ENCODE measurements at regions not wholly inside any gene's neighbourhood (a gene's known extent, or its start where the extent isn't known, plus 50 kb on each side); places are given as distances from the start of the nearest gene placed in this dataset.
"Not testable (repeated sequence)": the region's sequence is repeated elsewhere in the genome, so short reads cannot be mapped to it uniquely, and the experiment has no call there.

GRCh38 chr11:91156041-91156440, 933.2 kb upstream of the CHORDC1 start:
- DNase-seq (ENCODE audit: low spot score) = no peak

DNA sequence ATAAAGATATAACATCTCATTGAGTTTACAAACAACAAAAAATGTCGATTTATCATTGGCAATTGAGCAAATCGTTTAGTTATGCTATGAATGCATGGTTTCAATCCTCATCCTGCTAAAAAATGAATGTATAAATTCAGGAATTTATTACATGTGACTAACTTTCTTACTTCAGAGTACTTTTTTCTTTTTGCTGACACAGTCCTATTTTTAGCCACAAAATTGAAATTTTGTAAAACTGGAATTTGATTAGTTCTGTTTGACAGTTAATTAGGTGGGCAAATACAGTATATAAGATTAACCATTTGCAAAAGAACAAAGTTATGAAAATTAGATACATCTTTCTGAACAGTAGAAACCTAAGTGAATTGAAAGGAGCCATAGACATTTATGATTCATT, 925.0 kb upstream of the CHORDC1 start:
- no peak for DNase-seq (ENCODE audit: low spot score)

GRCh38 chr11:91141655-91142054, 918.8 kb upstream of the CHORDC1 start:
- no peak for DNase-seq (ENCODE audit: low spot score)

DNA sequence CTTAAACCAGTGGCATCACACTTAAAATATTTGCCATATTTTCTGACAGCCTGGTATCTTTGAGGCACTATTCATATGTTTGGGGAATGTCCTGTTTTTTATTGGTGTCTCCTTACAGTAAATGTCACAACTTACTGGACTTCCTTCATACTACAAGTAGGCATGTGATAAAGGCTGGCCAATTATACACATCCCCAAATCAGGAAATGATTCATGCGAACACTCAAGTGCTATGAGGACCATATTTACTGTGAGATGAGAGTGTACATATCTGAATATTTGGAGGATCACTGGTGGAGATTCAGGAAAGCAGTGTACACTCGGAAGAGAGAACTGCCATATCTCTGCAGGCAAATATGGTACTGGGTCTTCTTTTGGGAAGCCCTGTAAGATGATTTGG, 913.8 kb upstream of the CHORDC1 start:
- no peak for DNase-seq (ENCODE audit: low spot score)

GRCh38 chr11:91133361-91133760, 910.5 kb upstream of the CHORDC1 start:
- no peak for DNase-seq (ENCODE audit: low spot score)

- no peak for DNase-seq (ENCODE audit: low spot score)
Observed at GRCh38 chr11:91129596-91129995, 906.7 kb upstream of the CHORDC1 start.

GRCh38 chr11:91124363-91124762, 901.5 kb upstream of the CHORDC1 start:
- no peak for DNase-seq (ENCODE audit: low spot score)

DNA sequence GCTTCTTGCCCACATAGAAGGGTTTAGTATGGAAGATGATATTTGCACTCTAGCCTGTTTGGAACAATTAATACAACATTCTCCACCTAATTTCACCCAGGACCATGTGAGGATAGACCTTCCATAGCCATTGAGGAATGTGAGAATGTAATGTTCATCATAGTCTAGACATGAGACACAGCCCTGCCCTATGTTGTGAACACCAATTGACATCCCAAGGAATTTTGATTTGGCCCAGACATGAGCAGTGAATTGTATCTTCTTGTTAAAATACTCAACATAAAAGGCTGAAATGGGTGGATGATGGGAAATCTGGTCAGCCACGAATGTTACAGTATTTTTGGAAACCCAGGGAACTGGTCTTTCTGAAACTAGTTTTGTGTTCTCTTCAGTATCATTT, 892.3 kb upstream of the CHORDC1 start:
- DNase-seq (ENCODE audit: low spot score) = no peak

DNA sequence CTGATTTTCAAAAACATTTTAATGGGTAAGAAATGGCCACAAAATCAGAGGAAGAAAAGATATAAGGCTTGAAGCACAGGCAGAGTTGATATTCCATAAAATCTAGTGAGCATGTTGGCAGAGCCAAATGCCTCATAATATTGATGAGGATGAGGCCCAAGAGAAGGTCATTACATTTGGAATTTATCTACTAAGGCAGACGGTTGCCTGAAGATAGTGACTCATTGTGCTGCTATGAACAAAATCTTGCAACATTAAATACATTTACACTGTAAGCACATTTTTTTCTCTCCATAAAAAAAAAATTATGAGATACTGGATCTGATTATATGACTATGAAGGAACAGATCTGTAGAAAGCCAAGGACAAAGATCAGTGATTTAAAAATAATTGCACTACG, 881.4 kb upstream of the CHORDC1 start:
- no peak for DNase-seq (ENCODE audit: low spot score)

DNA sequence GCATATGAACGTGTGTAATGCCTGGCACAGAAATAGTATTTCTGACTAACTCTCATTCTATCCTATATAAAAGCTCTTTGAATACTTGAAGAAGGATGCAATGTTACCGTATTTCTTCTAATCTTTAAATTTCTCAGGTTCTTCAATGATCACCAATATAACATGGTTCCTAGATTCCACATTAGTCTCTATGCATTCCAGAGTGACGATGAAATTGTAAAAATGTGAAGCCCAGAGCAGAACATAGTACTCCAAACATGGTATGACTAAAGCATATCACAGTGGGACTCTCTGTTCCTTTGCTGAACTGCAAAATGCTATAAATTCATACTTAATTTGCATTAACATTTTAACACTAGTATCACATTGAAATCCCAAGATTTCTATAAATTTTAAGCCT, 877.6 kb upstream of the CHORDC1 start:
- DNase-seq (ENCODE audit: low spot score) = no peak

GRCh38 chr11:91097083-91097482, 874.2 kb upstream of the CHORDC1 start:
- no peak for DNase-seq (ENCODE audit: low spot score)

DNA sequence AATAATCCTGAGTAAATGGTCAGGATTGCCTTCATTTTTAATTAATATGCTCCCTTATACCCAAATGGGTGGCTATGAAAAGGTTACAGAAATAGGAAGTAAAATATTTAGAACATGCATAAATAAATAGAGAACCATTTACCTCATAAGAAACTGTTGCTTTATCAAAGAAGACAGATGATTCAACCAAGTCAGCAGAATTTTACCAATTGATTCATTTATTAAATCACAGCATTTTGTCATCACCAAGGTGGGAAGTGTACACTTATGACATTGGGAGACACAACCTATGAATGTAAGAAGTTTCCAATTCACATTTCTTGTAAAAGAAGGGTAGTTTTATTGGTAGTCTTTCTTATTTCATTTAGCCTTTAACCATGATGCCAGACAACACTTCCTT, 870.3 kb upstream of the CHORDC1 start:
- DNase-seq (ENCODE audit: low spot score) = no peak

GRCh38 chr11:91091563-91091962, 868.7 kb upstream of the CHORDC1 start:
- no peak for DNase-seq (ENCODE audit: low spot score)

GRCh38 chr11:91086028-91086427, 863.2 kb upstream of the CHORDC1 start:
- no peak for DNase-seq (ENCODE audit: low spot score)

DNA sequence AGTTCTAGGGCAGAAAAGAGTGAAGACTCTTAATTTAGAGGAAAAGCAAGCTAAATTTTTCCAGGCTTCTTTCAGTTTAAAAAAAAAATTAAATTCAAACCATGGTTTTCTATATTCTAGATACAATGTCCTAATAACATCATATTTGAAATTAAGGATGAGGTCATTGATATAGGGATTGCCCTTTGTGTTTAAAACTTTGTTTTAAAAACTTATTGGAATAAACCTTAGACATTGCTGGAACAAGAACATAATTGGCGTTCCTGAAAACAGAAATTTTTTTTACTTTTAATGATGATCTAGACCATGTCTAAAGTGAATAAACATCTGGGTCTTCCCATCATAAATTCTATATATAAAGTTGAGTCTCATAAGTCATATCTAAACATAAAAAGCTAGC, 859.4 kb upstream of the CHORDC1 start:
- no peak for DNase-seq (ENCODE audit: low spot score)

DNA sequence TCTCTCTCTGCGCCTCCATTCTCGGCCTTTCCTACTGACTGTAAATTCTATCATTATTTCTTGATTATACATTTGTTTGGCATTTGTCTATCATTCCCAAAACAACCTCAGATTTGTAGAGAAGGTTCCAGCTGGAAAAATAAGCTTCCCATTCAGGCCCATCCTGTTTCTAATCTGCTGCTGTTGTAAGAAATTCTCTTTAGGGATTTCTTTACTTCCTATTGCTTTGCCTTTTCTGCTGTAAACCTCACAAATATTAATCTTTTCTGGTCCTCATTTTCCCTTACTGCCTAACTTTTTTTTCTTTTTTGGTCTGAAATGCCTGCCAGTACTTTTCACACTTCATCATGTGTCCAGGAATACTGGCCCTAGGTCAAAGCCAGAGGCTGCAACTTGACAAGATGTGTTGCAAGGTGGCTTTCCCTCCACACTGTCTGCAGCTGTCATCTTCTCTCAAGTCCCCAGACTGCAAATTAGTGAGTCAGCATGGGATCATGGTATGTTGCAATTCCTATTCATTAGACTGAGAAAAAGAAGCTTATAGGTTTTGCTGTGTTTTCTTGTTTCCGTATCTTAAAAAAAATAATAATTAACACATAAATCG, 858.7 kb upstream of the CHORDC1 start:
- no peak for DNase-seq (ENCODE audit: low spot score)

DNA sequence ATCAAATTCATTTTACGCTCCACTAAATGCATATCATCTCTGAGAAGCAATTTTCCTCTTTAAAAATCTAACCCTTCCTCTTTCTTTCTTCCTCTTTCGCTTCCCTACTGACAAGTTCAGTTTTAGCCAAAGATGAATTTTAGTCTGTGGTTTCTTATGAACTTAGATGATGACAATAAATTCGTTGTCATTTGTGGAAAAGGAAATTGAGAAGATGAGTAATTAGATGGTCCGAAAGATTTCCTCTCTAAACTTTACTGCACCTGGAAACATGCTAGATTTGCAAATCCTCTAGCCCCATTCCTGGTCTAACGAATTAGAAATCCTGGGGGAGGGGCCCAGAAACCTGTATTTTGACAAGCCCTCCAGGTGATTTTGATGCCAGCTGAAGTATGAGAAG, 855.4 kb upstream of the CHORDC1 start:
- no peak for DNase-seq (ENCODE audit: low spot score)

GRCh38 chr11:91075032-91075695, 852.3 kb upstream of the CHORDC1 start:
- no peak for DNase-seq (ENCODE audit: low spot score)

DNA sequence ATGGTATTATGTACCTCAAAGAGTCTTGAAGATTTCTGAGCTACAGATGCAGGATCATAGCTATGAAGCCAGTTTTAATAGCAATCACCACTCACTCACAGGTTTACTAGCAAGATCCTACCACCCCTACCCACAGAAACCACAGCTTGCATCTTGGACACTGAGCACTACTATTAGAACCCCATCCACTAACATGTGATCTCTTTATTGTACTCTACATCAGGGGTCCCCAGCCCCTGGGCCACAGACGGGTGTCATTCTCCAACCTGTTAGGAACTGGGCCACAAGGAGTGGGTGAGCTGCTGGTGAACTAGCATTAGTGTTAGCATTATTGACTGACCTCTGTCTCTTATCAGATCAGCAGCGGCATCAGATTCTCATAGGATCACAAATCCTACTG, 844.8 kb upstream of the CHORDC1 start:
- DNase-seq (ENCODE audit: low spot score) = no peak

DNA sequence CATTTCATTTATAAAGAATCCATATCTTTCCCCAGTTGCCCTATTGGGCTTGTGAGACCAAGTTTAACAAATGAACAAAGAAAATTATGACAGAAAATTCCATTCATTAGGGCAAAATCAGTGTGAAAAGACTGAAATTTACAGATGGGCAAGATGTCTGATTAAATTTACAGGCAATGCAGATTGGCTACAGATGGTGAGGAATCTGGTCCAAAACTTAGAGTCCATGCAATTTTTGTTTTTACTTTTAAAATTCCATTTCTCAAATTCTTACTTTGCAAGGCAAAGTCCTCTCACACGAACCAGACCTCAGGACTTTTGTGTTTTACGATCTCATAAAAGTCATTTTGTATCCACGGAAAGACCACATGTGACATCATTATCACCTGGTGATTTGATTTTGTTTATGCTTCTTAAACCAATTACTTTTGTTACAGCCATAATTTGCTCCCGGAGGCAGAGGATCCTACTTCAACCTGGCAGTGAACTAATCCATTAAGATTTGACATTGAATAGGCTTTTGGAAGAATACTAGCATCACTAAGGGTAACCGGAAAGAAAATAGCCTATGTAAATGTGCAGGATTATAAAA, 843.7 kb upstream of the CHORDC1 start:
- no peak for DNase-seq (ENCODE audit: low spot score)

DNA sequence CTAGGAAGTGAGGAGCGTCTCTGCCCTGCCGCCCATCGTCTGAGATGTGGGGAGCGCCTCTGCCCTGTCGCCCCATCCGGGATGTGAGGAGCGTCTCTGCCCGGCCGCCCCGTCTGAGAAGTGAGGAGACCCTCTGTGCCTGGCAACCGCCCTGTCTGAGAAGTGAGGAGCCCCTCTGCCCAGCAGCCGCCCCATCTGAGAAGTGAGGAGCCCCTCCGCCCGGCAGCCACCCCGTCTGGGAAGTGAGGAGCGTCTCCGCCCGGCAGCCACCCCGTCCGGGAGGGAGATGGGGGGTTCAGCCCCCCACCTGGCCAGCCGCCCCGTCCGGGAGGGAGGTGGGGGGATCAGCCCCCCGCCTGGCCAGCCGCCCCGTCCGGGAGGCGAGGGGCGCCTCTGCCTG, 840.5 kb upstream of the CHORDC1 start:
- DNase-seq (ENCODE audit: low spot score) = not testable (repeated sequence)

GRCh38 chr11:91047882-91048281, 825.0 kb upstream of the CHORDC1 start:
- no peak for DNase-seq (ENCODE audit: low spot score)

GRCh38 chr11:91046261-91046660, 823.4 kb upstream of the CHORDC1 start:
- no peak for DNase-seq (ENCODE audit: low spot score)

DNA sequence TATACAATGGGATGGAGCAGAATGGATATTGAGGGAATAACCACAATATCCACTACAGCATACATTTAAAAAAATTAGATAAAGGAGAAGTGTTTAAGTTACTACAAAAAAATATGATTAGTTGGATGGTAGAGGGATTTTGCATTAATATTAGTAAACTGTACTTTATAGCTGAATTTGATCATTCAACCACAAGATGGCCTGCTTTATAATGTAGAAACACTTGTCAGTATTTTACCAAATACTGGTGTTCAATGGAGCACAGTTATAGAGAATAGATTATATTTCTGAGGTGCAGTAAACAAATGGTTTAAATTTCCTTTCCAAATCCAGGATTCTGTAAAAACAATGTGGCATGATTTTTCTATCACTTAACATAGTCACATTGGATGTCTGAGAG, 818.8 kb upstream of the CHORDC1 start:
- no peak for DNase-seq (ENCODE audit: low spot score)
